ENCODE measurements at regions not wholly inside any gene's neighbourhood (a gene's known extent, or its start where the extent isn't known, plus 50 kb on each side); places are given as distances from the start of the nearest gene placed in this dataset.

DNA sequence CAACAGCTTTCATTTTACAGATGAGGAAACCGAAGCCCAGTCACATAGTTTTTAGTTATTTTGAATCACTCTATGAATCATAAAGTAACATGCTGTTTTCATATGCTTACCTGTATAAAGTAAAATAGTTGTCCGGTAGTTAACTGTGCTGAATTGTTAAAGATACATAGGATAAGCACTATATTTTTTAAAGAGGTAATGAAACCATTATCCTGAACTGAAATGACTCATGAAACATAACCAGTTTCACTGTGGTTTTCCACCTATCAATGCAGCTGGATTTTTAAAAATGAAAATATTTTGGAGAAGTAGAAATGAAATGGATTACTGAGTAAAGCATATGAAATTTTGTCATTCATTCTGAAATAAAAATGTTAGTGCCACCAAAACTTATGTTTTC, 655.0 kb downstream of the OLFM4 start:
- no peak for DNase-seq (ENCODE audit: low spot score, unreplicated experiment)
- H3K9me3 Mint-ChIP-seq (ENCODE audit: low read depth), result peaks cover 4% of the 10 kb centered on the region
- H3K4me3 Mint-ChIP-seq (ENCODE audit: low read depth), result no peak overlapping the region
- no peak overlapping the region for H3K27ac Mint-ChIP-seq
- no peaks in the 10 kb centered on the region for H3K4me1 Mint-ChIP-seq (ENCODE audit: low read depth)
- H3K27me3 Mint-ChIP-seq, result no peaks in the 10 kb centered on the region
- no peaks in the 10 kb centered on the region for H3K36me3 Mint-ChIP-seq (ENCODE audit: insufficient read depth)
- no peak for TF ChIP-seq CTCF (IDR thresholded peaks at IDR 0.05; ENCODE audit: unreplicated experiment)

GRCh38 chr13:53691417-53691816, 662.8 kb downstream of the OLFM4 start:
- H3K4me3 Mint-ChIP-seq (ENCODE audit: low read depth), result no peak overlapping the region
- H3K36me3 Mint-ChIP-seq (ENCODE audit: insufficient read depth), result no peaks in the 10 kb centered on the region
- no peaks in the 10 kb centered on the region for H3K27me3 Mint-ChIP-seq
- H3K27ac Mint-ChIP-seq, result no peak overlapping the region
- no peak for TF ChIP-seq CTCF (IDR thresholded peaks at IDR 0.05; ENCODE audit: unreplicated experiment)
- H3K4me1 Mint-ChIP-seq (ENCODE audit: low read depth), result no peaks in the 10 kb centered on the region
- H3K9me3 Mint-ChIP-seq (ENCODE audit: low read depth), result no peaks in the 10 kb centered on the region
- no peak for DNase-seq (ENCODE audit: low spot score, unreplicated experiment)

DNA sequence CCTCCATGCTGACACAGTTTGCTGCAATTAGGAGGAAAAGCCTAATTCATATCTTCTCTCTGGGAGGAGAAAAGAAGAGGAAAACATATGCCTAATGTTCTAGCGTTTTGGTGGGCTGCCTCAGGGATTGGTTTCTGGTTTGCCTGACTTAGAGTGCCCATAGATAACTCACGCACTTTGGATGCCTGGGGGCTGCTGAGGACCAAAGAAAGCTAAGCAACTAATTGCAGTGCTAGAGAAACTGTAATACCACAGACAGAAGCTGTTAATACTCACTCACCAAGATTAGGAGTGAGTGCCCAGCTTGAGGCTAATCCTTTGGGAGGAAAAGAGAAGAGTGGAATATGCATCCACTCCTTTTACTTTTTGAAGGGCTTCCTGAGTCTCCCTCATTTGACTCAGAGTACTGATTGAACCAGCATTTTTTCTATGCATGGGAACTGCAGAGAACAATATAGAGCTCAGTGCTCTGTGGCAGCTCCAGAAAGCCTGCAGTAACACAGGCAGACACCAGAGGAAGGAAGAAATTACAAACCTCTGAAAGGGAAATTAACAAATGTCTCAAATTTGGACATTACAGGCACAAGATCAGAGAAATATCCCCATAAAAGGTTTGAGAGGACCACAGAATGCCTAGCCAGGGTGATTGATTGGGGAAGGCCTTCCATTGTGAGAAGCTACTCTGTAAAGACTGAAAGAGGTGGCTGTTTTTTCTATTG, 666.4 kb downstream of the OLFM4 start:
- DNase-seq (ENCODE audit: low spot score, unreplicated experiment), result no peak
- no peaks in the 10 kb centered on the region for H3K4me1 Mint-ChIP-seq (ENCODE audit: low read depth)
- peaks cover 10% of the 10 kb centered on the region for H3K9me3 Mint-ChIP-seq (ENCODE audit: low read depth)
- peak; percentile 13 for TF ChIP-seq CTCF (IDR thresholded peaks at IDR 0.05; ENCODE audit: unreplicated experiment)
- H3K4me3 Mint-ChIP-seq (ENCODE audit: low read depth), result no peak overlapping the region
- no peaks in the 10 kb centered on the region for H3K27me3 Mint-ChIP-seq
- no peaks in the 10 kb centered on the region for H3K36me3 Mint-ChIP-seq (ENCODE audit: insufficient read depth)
- H3K27ac Mint-ChIP-seq, result no peak overlapping the region

- TF ChIP-seq CTCF (IDR thresholded peaks at IDR 0.05; ENCODE audit: unreplicated experiment), result no peak
- peaks cover 6% of the 10 kb centered on the region for H3K4me1 Mint-ChIP-seq (ENCODE audit: low read depth)
- no peak for DNase-seq (ENCODE audit: low spot score, unreplicated experiment)
- no peak overlapping the region for H3K27ac Mint-ChIP-seq
- no peaks in the 10 kb centered on the region for H3K36me3 Mint-ChIP-seq (ENCODE audit: insufficient read depth)
- no peak overlapping the region for H3K4me3 Mint-ChIP-seq (ENCODE audit: low read depth)
- H3K27me3 Mint-ChIP-seq, result no peaks in the 10 kb centered on the region
- H3K9me3 Mint-ChIP-seq (ENCODE audit: low read depth), result peaks cover 5% of the 10 kb centered on the region
Measured at GRCh38 chr13:53703371-53704080, 674.9 kb downstream of the OLFM4 start.

DNA sequence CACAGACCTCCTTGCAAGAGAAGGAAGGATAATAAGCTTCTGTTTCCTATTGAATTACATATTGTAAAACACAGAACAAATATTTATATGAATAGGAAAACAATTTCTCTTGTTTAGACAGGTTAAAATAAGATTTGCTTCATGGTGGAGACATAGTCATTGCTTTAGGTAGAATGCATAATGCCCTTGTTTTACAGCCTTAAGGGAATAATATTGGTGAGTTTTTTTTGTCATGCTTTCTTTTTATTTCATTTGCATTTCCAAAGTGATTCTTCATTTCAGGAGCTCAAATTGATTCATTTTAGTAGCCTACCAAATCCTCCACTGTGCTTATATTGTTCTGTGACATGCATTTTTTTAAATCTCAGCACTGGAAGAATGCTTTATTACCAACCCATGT, 690.7 kb downstream of the OLFM4 start:
- no peaks in the 10 kb centered on the region for H3K27me3 Mint-ChIP-seq

More for the DNA sequence above, 690.7 kb downstream of the OLFM4 start:
- H3K9me3 Mint-ChIP-seq (ENCODE audit: low read depth), result peaks cover 8% of the 10 kb centered on the region
- no peak overlapping the region for H3K27ac Mint-ChIP-seq
- H3K4me1 Mint-ChIP-seq (ENCODE audit: low read depth), result peaks cover 9% of the 10 kb centered on the region
- TF ChIP-seq CTCF (IDR thresholded peaks at IDR 0.05; ENCODE audit: unreplicated experiment), result no peak
- DNase-seq (ENCODE audit: low spot score, unreplicated experiment), result no peak
- no peak overlapping the region for H3K4me3 Mint-ChIP-seq (ENCODE audit: low read depth)
- peaks cover 2% of the 10 kb centered on the region for H3K36me3 Mint-ChIP-seq (ENCODE audit: insufficient read depth)
